ENCODE measurements at regions not wholly inside any gene's neighbourhood (a gene's known extent, or its start where the extent isn't known, plus 50 kb on each side); places are given as distances from the start of the nearest gene placed in this dataset.

DNA sequence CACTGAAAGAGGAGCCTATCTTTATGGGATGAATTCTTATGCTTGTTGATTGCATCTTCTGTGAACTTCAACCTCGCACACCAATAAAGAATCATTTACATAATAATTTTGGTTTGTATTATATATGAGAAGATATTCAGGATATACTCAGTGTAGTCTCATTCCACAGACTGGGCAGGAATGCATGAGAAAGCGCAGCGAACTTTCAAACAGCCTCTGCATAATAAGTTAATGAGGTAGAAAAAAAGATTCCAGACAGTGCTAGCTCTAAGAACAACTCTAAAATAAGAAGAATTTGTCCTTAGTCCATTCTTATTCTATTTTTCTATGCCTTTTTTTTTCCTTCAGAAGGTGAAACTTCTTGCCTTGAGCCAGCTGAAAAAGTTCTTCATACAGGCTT, 224.3 kb upstream of the CTSO start:
- TF ChIP-seq, protein P1, sequence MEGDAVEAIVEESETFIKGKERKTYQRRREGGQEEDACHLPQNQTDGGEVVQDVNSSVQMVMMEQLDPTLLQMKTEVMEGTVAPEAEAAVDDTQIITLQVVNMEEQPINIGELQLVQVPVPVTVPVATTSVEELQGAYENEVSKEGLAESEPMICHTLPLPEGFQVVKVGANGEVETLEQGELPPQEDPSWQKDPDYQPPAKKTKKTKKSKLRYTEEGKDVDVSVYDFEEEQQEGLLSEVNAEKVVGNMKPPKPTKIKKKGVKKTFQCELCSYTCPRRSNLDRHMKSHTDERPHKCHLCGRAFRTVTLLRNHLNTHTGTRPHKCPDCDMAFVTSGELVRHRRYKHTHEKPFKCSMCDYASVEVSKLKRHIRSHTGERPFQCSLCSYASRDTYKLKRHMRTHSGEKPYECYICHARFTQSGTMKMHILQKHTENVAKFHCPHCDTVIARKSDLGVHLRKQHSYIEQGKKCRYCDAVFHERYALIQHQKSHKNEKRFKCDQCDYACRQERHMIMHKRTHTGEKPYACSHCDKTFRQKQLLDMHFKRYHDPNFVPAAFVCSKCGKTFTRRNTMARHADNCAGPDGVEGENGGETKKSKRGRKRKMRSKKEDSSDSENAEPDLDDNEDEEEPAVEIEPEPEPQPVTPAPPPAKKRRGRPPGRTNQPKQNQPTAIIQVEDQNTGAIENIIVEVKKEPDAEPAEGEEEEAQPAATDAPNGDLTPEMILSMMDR (conservative IDR thresholded peaks at IDR 0.05; ENCODE audit: low read length): no peak
- TF ChIP-seq EZH2phosphoT487 (IDR thresholded peaks at IDR 0.05; ENCODE audit: borderline replicate concordance, low read depth, low read length): no peak

All from OCI-LY7 (cell line).